Vagina (tissue), 2 donors: ENCODE measurements at regions not wholly inside any gene's neighbourhood (a gene's known extent, or its start where the extent isn't known, plus 50 kb on each side); places are given as distances from the start of the nearest gene placed in this dataset.

Source experiments
- POLR2A ChIP-seq, 2 donors: fragments of 450-650 bp; IDR thresholded peaks; one replicate each; pipeline ENCODE4 v1.6.1; 2017; ENCODE audit warnings: antibody characterized with exemption in 2 of 2, mild to moderate bottlenecking in 2 of 2, moderate library complexity in 2 of 2
- TF ChIP-seq, protein P1 (sequence below), 3 experiments: fragments of 450-650 bp in 2 of 3; fragments of 200-600 bp in 1 of 3; sonication (generic) in 1 of 3; IDR thresholded peaks; one replicate each; pipeline ENCODE4 v1.5.1; 2017 to 2019; ENCODE audit warnings: antibody characterized with exemption in 3 of 3, mild to moderate bottlenecking in 2 of 3, moderate library complexity in 2 of 3

DNA sequence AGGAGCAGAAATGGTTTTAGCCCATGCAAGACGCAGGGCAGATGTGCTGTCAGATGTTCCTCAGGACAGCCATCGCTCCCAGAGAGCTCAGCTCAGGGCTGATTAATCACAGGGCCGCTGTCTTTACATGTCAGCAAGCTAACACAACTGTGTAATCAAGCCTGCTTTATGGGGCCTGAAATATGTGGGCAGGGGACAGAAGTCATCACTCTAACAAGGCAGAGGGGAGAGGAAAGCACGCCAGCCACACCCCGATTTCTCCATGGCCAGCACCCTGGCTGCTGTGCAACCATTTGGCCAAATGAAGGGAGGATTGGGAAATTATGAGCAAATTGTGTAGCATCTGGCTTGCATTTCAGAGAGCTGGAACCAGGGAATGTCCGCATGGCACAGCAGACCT is 368.8 kb downstream of the NPHP4 start:
- TF ChIP-seq, protein P1, sequence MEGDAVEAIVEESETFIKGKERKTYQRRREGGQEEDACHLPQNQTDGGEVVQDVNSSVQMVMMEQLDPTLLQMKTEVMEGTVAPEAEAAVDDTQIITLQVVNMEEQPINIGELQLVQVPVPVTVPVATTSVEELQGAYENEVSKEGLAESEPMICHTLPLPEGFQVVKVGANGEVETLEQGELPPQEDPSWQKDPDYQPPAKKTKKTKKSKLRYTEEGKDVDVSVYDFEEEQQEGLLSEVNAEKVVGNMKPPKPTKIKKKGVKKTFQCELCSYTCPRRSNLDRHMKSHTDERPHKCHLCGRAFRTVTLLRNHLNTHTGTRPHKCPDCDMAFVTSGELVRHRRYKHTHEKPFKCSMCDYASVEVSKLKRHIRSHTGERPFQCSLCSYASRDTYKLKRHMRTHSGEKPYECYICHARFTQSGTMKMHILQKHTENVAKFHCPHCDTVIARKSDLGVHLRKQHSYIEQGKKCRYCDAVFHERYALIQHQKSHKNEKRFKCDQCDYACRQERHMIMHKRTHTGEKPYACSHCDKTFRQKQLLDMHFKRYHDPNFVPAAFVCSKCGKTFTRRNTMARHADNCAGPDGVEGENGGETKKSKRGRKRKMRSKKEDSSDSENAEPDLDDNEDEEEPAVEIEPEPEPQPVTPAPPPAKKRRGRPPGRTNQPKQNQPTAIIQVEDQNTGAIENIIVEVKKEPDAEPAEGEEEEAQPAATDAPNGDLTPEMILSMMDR (IDR thresholded peaks at IDR 0.05): no peak
- TF ChIP-seq POLR2A (IDR thresholded peaks at IDR 0.05): no peak
